EH (cell line): ENCODE measurements at regions not wholly inside any gene's neighbourhood (a gene's known extent, or its start where the extent isn't known, plus 50 kb on each side); places are given as distances from the start of the nearest gene placed in this dataset.
"Not testable (repeated sequence)": the region's sequence is repeated elsewhere in the genome, so short reads cannot be mapped to it uniquely, and the experiment has no call there.

Source experiments
- DNase-seq: peaks from one replicate; pipeline ENCODE4 v3.0.0-alpha.2; 2015; ENCODE audit warnings: low read depth

GRCh38 chr14:71432334-71433110, 499.7 kb upstream of the RGS6 start:
- no peak for DNase-seq

GRCh38 chr14:71433303-71433702, 498.9 kb upstream of the RGS6 start:
- no peak for DNase-seq

GRCh38 chr14:71435641-71436040, 496.6 kb upstream of the RGS6 start:
- not testable (repeated sequence) for DNase-seq

GRCh38 chr14:71437870-71438269, 494.4 kb upstream of the RGS6 start:
- peak; percentile 24 for DNase-seq

- DNase-seq: peak; percentile 49
Measured at GRCh38 chr14:71438684-71439083, 493.5 kb upstream of the RGS6 start.

- DNase-seq: no peak
Measured at GRCh38 chr14:71441126-71441525, 491.1 kb upstream of the RGS6 start.

GRCh38 chr14:71444030-71444822, 488.0 kb upstream of the RGS6 start:
- no peak for DNase-seq

GRCh38 chr14:71448431-71449315, 483.6 kb upstream of the RGS6 start:
- no peak for DNase-seq

GRCh38 chr14:71449316-71450055, 482.7 kb upstream of the RGS6 start:
- DNase-seq: no peak

GRCh38 chr14:71451501-71451900, 480.7 kb upstream of the RGS6 start:
- no peak for DNase-seq

- DNase-seq: peak; percentile 52
Measured at GRCh38 chr14:71452539-71452938, 479.7 kb upstream of the RGS6 start.

GRCh38 chr14:71452987-71453386, 479.2 kb upstream of the RGS6 start:
- DNase-seq: peak; percentile 64

GRCh38 chr14:71454010-71454409, 478.2 kb upstream of the RGS6 start:
- no peak for DNase-seq

- no peak for DNase-seq
Measured at GRCh38 chr14:71454513-71455332, 477.5 kb upstream of the RGS6 start.

- DNase-seq: no peak
Measured at GRCh38 chr14:71460091-71460490, 472.1 kb upstream of the RGS6 start.

GRCh38 chr14:71461617-71462016, 470.6 kb upstream of the RGS6 start:
- not testable (repeated sequence) for DNase-seq

GRCh38 chr14:71463807-71464206, 468.4 kb upstream of the RGS6 start:
- DNase-seq: no peak

- DNase-seq: no peak
Measured at GRCh38 chr14:71464840-71465239, 467.4 kb upstream of the RGS6 start.

GRCh38 chr14:71465316-71465715, 466.9 kb upstream of the RGS6 start:
- DNase-seq: peak; percentile 67

GRCh38 chr14:71466251-71466650, 466.0 kb upstream of the RGS6 start:
- no peak for DNase-seq

GRCh38 chr14:71466946-71467345, 465.3 kb upstream of the RGS6 start:
- peak; percentile 61 for DNase-seq
